ENCODE measurements at regions not wholly inside any gene's neighbourhood (a gene's known extent, or its start where the extent isn't known, plus 50 kb on each side); places are given as distances from the start of the nearest gene placed in this dataset.

- ChIA-PET CTCF (no interaction called here), POLR2A (ENCODE audit: low non-redundant PET) (no interaction called here)
- DNase-seq (ENCODE audit: low spot score): no peak
- no peak overlapping the region for H3K4me3 ChIP-seq (ENCODE audit: low read depth, low read length, poor library complexity, severe bottlenecking)
- intact Hi-C loops (cut with micrococcal nuclease; ENCODE audit: unreplicated experiment): no loop called here
- TF ChIP-seq EZH2 (IDR thresholded peaks at IDR 0.05; ENCODE audit: borderline replicate concordance, low read depth, low read length, poor library complexity, severe bottlenecking) (no peak), CTCF (conservative IDR thresholded peaks at IDR 0.05; ENCODE audit: low read depth, low read length) (no peak)
- no peaks in the 10 kb centered on the region for H3K9me3 ChIP-seq (ENCODE audit: low read depth, low read length, poor library complexity, severe bottlenecking)
- BruUV-seq (replicated peaks): no TSS peak
- H3K36me3 ChIP-seq (ENCODE audit: insufficient read depth, low read length, poor library complexity, severe bottlenecking): no peaks in the 10 kb centered on the region
- H3K27me3 ChIP-seq (replicated peaks; ENCODE audit: insufficient read depth, low read depth, low read length, poor library complexity): no peaks in the 10 kb centered on the region
- H3K4me1 ChIP-seq (ENCODE audit: insufficient read depth, low read length, poor library complexity, severe bottlenecking): no peaks in the 10 kb centered on the region
- no peak overlapping the region for H3K27ac ChIP-seq (ENCODE audit: low read depth, low read length, poor library complexity, severe bottlenecking)
Measured at GRCh38 chr15:29333261-29333660, 63.6 kb upstream of the NSMCE3 start.

GRCh38 chr15:29331669-29332068 is 62.0 kb upstream of the NSMCE3 start:
- Histone ChIP-seq H3K4me3 (ENCODE audit: low read depth, low read length, poor library complexity, severe bottlenecking) (no peak overlapping the region), H3K27ac (ENCODE audit: low read depth, low read length, poor library complexity, severe bottlenecking) (no peak overlapping the region), H3K36me3 (ENCODE audit: insufficient read depth, low read length, poor library complexity, severe bottlenecking) (no peaks in the 10 kb centered on the region), H3K9me3 (ENCODE audit: low read depth, low read length, poor library complexity, severe bottlenecking) (no peaks in the 10 kb centered on the region), H3K27me3 (replicated peaks; ENCODE audit: insufficient read depth, low read depth, low read length, poor library complexity) (no peaks in the 10 kb centered on the region), H3K4me1 (ENCODE audit: insufficient read depth, low read length, poor library complexity, severe bottlenecking) (no peaks in the 10 kb centered on the region)
- no TSS peak for BruUV-seq (replicated peaks)
- intact Hi-C loops (cut with micrococcal nuclease; ENCODE audit: unreplicated experiment): no loop called here
- no peak for DNase-seq (ENCODE audit: low spot score)
- ChIA-PET POLR2A (ENCODE audit: low non-redundant PET) (no interaction called here), CTCF (no interaction called here)
- no peak for TF ChIP-seq EZH2 (IDR thresholded peaks at IDR 0.05; ENCODE audit: borderline replicate concordance, low read depth, low read length, poor library complexity, severe bottlenecking)
- TF ChIP-seq CTCF (conservative IDR thresholded peaks at IDR 0.05; ENCODE audit: low read depth, low read length): no peak

- Histone ChIP-seq H3K4me3 (ENCODE audit: low read depth, low read length, poor library complexity, severe bottlenecking) (no peak overlapping the region), H3K9me3 (ENCODE audit: low read depth, low read length, poor library complexity, severe bottlenecking) (peaks cover 2% of the 10 kb centered on the region), H3K4me1 (ENCODE audit: insufficient read depth, low read length, poor library complexity, severe bottlenecking) (no peaks in the 10 kb centered on the region), H3K27me3 (replicated peaks; ENCODE audit: insufficient read depth, low read depth, low read length, poor library complexity) (no peaks in the 10 kb centered on the region), H3K27ac (ENCODE audit: low read depth, low read length, poor library complexity, severe bottlenecking) (no peak overlapping the region), H3K36me3 (ENCODE audit: insufficient read depth, low read length, poor library complexity, severe bottlenecking) (no peaks in the 10 kb centered on the region)
- DNase-seq (ENCODE audit: low spot score): no peak
- no TSS peak for BruUV-seq (replicated peaks)
- TF ChIP-seq CTCF (conservative IDR thresholded peaks at IDR 0.05; ENCODE audit: low read depth, low read length) (no peak), EZH2 (IDR thresholded peaks at IDR 0.05; ENCODE audit: borderline replicate concordance, low read depth, low read length, poor library complexity, severe bottlenecking) (no peak)
- ChIA-PET POLR2A (ENCODE audit: low non-redundant PET) (no interaction called here), CTCF (no interaction called here)
- intact Hi-C loops (cut with micrococcal nuclease; ENCODE audit: unreplicated experiment): no loop called here
Measured at GRCh38 chr15:29331071-29331470, 61.4 kb upstream of the NSMCE3 start.

Data from A673 (cell line).